Umbilical cord (tissue), 1 donor: ENCODE measurements at regions not wholly inside any gene's neighbourhood (a gene's known extent, or its start where the extent isn't known, plus 50 kb on each side); places are given as distances from the start of the nearest gene placed in this dataset.

Experiments used
- DNase-seq: peaks from one replicate; pipeline ENCODE4 v3.0.0-alpha.2; 2015; ENCODE audit warnings: low spot score

DNA sequence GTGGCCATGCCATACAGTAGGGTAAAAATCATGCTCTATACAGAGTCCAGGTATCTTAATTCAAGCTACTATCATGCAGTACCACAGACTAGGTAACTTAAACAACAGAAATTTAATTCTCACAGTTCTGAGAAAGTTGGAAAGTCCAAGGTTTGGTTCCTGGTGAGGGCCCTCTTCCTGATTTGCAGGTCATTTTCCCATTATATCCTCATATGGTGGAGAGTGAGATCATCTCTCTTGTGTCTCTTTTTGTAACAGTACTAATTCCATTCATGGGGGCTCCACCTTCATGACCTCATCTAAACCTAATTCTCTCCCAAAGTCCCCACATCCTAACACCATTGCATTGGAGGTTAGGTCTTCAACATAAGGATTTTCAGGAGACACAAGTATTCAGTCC, 335.0 kb upstream of the ACVR2A start:
- no peak for DNase-seq

- DNase-seq: no peak
Measured at GRCh38 chr2:147506889-147507288, 337.9 kb upstream of the ACVR2A start.

- peak; percentile 96 for DNase-seq
Measured at GRCh38 chr2:147502711-147503290, 342.0 kb upstream of the ACVR2A start.

GRCh38 chr2:147501968-147502367, 342.9 kb upstream of the ACVR2A start:
- no peak for DNase-seq

DNA sequence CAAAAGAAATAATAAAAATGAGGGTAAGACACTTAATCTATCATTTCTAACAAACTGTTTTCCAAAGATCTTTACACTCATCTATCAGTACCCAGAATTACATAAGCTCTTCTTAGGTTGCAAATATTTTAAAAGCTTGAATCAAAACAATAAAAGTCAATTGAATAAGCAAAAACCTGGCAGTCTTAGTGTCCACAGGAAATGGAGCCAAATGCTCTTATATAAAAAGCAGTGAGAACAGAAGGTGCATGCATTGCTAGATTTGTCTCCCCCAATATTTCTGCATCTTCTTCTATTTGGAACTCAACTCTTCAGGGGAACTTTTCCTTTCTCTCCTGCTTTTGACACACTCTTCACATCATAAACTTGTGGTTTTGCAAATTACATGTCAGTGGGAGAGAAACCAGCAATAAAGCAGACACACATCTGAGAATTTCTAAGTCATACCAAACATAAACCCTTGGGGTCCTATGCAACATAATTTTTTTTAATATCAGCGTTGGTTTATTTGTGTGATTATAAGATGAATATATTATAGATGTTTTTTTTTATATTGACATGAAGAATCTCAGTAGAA, 343.9 kb upstream of the ACVR2A start:
- DNase-seq: no peak

DNA sequence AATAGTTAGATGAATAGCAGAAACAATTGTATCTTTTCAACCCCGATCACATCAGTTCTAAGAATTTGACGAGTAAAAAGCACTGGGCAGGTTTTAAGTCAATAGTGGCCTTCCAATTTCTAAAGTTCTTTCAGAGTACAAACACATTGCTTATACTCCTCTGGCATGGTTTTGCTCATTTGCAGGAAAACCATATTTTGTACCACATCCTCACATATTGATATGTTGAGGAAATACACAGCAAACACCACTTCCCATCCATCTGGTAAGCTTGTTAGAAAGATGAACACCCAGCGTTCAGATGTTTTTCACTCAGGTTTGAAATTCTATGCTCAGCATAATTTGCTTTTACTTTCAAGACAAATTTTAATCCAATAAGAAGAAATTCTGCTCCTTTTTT, 344.6 kb upstream of the ACVR2A start:
- DNase-seq: no peak

- no peak for DNase-seq
Measured at GRCh38 chr2:147499785-147500184, 345.0 kb upstream of the ACVR2A start.

DNA sequence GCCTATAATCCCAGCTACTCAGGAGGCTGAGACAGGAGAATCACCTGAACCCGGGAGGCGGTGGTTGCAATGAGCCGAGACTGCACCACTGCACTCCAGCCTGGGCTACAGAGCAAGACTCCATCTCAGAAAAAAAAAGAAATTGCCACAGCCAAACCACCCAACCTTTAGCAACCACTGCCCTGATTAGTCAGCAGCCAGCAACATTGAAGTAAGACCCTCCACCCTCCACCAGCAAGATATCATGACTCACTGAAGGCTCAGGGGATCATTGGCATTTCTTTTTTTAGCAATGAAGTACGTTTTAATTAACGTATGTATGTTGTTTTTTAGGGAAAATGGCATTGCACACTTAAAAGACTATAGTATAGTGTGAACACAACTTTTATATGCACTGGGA, 349.1 kb upstream of the ACVR2A start:
- DNase-seq: no peak

- no peak for DNase-seq
Measured at GRCh38 chr2:147492471-147492870, 352.4 kb upstream of the ACVR2A start.

GRCh38 chr2:147491506-147491905, 353.3 kb upstream of the ACVR2A start:
- no peak for DNase-seq

GRCh38 chr2:147490401-147491261, 354.2 kb upstream of the ACVR2A start:
- no peak for DNase-seq

DNA sequence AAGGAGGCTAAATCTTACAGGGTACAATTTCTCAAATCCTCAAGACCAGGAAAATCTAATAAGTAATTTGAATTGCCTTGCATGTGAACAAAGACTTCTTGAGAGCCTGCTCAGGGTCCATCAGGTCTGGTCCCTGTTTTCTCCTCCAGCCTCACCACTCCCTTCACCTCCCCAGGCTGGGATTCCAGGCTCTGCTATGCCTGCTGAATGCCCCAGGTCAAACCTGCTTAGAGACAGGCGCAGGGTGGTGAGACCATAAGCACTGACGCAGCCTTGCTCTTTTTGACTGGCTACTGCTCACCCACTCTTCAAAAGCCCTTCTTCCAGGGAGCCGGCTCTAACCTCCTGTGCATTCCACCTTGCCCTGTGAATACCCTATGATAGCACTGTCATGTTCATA, 356.4 kb upstream of the ACVR2A start:
- DNase-seq: no peak

GRCh38 chr2:147487978-147488289, 356.9 kb upstream of the ACVR2A start:
- DNase-seq: no peak

- DNase-seq: no peak
Measured at GRCh38 chr2:147487286-147487977, 357.4 kb upstream of the ACVR2A start.

DNA sequence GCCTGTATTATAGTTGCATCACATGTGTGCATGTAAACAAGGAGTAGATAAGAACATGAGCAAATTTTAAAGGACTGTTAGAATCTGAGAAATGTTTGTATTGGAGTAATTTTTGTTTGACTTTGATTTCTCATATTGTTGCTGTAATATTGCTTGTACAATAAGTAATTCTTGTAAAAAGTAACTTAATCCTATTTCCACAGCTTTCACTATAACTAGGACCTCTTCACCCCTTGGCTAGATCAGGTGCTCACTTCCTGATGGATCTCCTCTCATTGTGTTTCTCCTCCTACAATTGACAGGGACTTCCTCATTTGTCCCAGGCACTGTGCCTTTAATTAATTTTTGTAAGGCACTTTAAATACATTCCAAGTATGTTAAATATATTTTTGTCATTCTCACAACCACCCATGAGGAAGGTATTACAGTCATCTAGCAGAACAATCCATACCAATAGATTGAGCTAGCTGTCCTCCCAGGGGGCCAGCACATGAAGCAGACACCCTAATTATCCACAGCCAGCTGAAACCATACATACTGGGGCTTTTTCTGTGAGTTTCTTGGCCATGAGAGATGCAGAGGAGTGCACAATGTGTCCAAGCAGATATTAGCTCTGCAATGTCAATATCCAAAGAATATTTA, 359.5 kb upstream of the ACVR2A start:
- DNase-seq: no peak

DNA sequence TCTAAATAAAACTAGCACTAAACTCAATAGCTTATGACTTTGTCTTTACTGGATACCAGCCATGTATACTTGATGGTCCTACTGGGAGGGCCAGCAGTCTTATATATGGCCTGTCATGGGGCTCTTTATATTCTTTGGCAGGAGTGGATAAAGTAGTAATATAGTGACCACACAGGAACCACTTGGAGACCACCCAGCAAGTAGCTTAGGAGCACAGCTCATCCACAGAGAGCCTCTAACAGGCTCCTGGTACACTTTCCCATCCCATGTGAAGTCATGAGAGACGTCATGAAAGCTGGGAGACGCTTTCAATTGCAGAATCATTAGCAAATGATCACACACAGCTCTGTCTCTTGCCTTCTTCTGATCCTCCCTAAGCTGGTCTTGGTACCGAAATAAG, 360.9 kb upstream of the ACVR2A start:
- no peak for DNase-seq

DNA sequence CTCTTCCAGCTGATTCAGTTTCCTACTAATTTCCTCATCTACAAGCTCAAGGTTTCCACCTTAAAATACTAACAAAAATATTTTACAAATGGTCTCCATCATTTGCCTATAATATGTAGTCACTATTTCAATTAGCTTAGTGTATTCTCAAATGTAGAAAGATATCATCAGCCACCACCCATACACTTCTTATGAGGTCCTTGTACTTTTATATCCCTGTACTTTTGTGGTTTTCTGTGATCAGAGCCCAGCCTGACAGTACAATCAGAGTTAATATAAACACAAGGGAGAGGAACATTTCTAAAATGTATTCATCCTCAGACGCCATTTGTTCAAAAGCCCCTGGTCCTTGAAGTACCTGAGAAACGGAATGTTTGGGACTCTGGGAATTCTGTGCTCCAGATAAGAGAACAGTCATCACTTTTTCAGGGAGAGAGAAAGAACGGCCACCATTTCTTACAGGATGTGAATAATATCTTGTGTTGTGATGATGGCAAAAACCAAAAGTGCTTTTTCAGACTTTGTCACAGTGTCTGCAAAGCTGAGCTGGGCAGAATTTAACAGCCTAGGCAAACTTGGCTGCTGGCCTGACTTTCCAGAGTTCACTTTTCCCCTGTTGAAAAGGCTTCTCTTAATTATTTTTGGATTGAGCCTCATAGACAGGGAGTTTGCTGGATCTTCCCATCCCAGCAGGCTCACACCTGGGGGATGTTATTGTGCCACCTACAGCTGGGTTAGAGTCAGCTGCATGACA, 361.7 kb upstream of the ACVR2A start:
- DNase-seq: no peak

DNA sequence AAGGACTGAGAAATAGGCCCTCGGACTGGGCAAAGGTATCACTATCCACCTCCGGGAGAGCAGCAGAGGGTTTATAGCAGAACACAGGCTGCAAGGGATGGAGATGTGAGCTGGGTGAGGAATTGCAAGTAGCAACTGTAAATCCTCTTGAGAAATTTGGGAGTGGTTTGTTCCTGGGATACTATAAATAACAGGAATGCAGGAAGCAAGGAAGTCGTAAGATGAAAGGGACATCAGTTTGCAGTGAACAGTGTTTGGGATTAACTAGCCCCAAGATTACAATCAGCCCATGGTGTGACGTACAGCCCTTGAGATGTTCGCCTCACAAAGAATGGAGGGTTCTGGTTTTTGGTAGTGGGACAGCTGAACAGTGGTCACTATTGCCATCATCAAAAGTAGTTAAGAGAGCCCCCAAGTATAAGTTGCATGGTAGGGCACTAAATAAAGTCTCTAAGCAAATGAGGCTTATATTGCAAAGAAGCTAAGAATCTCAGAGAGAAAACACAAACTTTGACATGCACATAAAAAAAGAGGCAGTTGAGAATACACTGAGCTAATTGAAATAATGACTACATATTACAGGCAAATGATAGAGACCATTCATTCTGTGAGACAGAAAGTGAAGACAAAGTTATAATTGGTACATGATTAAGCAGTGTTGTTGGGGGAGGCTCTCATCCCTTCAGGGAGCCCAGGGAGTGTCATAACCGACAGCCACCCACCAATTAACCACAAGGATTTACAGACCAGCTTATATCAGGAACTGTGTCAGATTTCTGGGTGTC, 362.5 kb upstream of the ACVR2A start:
- no peak for DNase-seq

DNA sequence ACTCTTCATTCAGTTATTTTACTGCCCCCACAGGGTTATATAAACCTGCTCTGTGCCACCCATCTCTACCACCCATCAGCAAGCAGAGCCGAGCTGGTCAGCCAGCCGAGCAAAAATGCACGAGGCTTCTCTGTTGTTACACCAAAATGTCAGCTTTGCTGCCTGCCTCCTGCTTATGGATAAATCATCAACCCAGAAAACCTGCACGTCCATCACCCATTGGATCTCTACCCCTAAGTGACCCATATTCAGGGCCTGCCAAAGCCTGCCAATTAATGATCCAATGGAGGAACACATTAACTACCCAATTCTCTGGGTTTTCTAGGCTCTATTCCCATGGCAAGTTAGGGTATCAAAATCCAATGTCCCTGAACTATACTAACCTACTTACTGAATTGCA, 365.5 kb upstream of the ACVR2A start:
- DNase-seq: no peak

- DNase-seq: no peak
Measured at GRCh38 chr2:147473075-147473474, 371.8 kb upstream of the ACVR2A start.

DNA sequence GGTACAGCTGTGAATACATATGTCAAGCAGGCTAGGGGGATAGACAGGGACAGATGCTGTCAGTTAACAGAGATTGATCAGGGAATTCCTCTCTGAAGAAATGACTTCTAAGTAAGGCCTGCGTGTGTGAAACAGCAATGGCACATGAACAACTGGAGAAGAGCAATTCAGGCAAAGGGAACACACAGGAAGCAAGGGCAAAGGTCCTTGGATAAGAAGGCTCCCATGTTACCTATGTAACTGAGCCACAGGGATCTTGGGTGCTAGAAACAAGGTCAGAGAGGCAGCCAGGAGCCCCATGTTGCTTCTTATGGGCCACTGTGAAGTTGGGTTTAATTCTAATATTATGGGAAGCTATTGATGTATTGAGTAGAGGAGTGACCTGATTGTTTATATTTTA, 373.7 kb upstream of the ACVR2A start:
- DNase-seq: no peak
